ENCODE measurements at regions not wholly inside any gene's neighbourhood (a gene's known extent, or its start where the extent isn't known, plus 50 kb on each side); places are given as distances from the start of the nearest gene placed in this dataset.

DNA sequence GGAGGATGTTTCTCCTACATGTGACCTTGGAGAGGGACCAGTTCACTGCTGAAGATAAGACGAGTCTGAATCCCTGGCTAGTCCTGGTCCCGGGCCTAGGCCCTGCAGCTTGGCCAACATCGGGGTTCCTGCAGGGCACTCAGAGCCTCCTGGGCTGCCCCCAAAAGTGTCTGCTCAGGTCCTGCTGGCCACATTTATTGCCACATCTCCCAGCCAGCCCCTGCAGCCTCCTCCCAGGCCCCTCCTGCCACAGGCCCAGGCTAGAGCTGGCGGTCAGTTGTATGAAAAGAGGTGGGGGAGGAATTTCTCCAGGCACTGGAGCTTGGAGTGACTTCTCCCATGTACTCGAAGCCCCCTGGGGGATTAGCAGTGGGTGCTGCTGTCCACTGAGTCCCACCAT lies 56.5 kb upstream of the PPARA start:
- no peak for TF ChIP-seq POLR2A (IDR thresholded peaks at IDR 0.05)
- TF ChIP-seq, protein P1, sequence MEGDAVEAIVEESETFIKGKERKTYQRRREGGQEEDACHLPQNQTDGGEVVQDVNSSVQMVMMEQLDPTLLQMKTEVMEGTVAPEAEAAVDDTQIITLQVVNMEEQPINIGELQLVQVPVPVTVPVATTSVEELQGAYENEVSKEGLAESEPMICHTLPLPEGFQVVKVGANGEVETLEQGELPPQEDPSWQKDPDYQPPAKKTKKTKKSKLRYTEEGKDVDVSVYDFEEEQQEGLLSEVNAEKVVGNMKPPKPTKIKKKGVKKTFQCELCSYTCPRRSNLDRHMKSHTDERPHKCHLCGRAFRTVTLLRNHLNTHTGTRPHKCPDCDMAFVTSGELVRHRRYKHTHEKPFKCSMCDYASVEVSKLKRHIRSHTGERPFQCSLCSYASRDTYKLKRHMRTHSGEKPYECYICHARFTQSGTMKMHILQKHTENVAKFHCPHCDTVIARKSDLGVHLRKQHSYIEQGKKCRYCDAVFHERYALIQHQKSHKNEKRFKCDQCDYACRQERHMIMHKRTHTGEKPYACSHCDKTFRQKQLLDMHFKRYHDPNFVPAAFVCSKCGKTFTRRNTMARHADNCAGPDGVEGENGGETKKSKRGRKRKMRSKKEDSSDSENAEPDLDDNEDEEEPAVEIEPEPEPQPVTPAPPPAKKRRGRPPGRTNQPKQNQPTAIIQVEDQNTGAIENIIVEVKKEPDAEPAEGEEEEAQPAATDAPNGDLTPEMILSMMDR (IDR thresholded peaks at IDR 0.05) = no peak
